Coronary artery (tissue), 2 donors: ENCODE measurements at regions not wholly inside any gene's neighbourhood (a gene's known extent, or its start where the extent isn't known, plus 50 kb on each side); places are given as distances from the start of the nearest gene placed in this dataset.

Experiments
- DNase-seq: peaks from one replicate; pipeline ENCODE4 v3.0.0-alpha.2; 2017; ENCODE audit warnings: low spot score
- H3K27ac ChIP-seq, 2 donors: fragments of 200-600 bp; sonication (generic); one replicate each; pipeline ENCODE4 v1.5.1; 2016 to 2019
- H3K4me3 ChIP-seq: fragments of 200-600 bp; sonication (generic); 2 replicates; pipeline ENCODE4 v1.5.1; 2016; ENCODE audit warnings: mild to moderate bottlenecking, moderate library complexity
- TF ChIP-seq, protein P1 (sequence below): fragments of 200-600 bp; sonication (generic); IDR thresholded peaks from one replicate; pipeline ENCODE4 v1.5.1; 2019; ENCODE audit warnings: antibody characterized with exemption

DNA sequence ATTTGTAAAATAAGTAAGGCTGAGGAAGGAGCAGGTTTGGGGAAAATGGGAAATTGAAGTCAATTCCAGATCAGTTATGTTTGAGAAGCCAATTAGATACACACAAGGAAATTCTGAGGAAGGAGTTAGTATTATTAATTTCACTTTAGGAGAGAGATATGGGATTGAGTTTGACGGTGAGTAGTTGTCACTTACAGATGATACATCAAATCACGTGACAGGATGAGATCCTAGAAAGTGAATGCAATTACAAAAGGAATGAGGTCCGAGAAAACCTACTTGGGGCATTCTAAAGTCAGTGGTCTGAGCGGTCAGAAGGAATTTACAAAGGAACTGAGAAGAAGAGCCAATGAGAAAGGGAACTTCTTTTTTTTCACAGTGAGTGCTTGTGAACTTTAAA is 364.3 kb upstream of the TMEM229A start:
- no peak overlapping the region for H3K27ac ChIP-seq
- H3K4me3 ChIP-seq, result no peak overlapping the region
- TF ChIP-seq, protein P1, sequence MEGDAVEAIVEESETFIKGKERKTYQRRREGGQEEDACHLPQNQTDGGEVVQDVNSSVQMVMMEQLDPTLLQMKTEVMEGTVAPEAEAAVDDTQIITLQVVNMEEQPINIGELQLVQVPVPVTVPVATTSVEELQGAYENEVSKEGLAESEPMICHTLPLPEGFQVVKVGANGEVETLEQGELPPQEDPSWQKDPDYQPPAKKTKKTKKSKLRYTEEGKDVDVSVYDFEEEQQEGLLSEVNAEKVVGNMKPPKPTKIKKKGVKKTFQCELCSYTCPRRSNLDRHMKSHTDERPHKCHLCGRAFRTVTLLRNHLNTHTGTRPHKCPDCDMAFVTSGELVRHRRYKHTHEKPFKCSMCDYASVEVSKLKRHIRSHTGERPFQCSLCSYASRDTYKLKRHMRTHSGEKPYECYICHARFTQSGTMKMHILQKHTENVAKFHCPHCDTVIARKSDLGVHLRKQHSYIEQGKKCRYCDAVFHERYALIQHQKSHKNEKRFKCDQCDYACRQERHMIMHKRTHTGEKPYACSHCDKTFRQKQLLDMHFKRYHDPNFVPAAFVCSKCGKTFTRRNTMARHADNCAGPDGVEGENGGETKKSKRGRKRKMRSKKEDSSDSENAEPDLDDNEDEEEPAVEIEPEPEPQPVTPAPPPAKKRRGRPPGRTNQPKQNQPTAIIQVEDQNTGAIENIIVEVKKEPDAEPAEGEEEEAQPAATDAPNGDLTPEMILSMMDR, result no peak
- no peak for DNase-seq

DNA sequence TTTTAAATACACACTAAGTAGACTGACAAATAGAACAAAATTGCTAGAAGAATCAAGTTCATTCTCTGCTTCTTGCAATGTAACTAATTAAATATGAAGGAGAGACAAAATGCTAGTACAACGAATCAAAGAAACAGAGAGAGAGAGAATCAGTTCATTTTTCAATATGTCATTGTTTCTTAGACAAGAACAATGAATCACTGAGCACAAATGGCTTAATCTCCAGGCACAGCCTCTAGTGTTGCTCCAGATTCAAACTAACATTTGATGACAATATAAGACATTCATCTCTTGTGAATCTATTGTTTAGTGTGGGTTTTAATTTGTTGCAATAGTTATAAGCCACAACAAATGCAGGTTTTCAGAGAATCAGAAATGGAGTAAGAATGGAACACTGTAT is 357.4 kb upstream of the TMEM229A start:
- H3K4me3 ChIP-seq, result no peak overlapping the region
- TF ChIP-seq, protein P1, result no peak
- no peak overlapping the region for H3K27ac ChIP-seq

DNA sequence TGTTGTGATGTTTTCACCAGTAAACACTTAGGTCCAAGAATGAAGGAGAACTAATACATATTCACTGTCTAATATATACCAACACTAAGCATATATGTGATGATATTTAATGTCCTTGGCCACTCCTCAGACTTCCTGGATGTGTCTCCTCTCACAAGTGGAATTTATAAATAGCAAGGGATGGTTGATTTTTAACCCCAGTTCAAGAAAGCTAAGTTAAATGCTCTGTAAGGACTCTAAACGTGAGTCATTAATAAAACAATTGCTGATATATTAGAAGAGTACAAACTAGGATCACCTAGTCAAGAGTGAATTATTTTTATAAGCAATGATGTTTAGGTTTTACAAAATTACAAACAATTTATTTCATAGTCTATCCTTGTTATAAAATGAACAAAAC is 355.9 kb upstream of the TMEM229A start:
- DNase-seq, result no peak

More for the DNA sequence above, 357.4 kb upstream of the TMEM229A start:
- DNase-seq, result no peak

DNA sequence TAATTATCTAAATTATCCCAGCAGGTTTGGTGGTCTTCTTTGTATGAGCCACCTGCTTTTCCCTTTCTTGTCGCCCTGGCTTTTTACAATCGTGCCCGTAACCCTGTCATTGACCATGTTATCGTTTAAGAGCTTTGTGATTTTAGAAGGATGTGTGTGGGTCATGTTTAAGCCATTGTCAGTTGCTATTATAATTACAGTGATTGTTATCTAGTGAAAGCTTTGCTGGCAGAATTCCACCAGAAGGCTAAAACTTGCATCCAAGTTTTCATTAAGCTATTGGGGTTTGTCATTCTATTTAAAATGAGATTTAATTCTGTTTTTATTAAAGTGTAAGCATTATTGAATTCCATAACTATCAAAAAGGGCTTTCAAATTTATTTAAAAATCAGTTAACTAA is 354.2 kb upstream of the TMEM229A start:
- no peak overlapping the region for H3K27ac ChIP-seq
- DNase-seq, result no peak
- H3K4me3 ChIP-seq, result no peak overlapping the region
- TF ChIP-seq, protein P1, result no peak

More for the DNA sequence above, 355.9 kb upstream of the TMEM229A start:
- no peak overlapping the region for H3K4me3 ChIP-seq
- no peak overlapping the region for H3K27ac ChIP-seq
- TF ChIP-seq, protein P1, result no peak

DNA sequence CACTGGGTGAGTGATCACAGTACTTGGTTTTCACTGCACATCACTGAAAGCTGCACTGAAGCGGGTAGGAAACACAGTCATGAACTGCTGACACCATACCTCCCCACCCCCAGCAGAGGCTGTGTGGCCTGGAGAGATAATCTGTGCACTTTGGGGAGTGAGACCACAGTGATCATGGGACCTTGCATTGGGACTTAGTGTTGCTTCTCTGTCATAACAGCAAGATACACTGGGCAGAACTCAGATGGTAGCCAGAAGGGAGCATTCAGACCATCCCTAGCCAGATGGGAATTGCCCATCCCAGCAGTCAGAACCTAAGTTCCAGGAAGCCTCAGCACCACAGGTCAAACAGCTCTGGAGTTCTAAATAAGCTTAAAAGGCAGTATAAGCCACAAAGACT is 346.4 kb upstream of the TMEM229A start:
- TF ChIP-seq, protein P1, result no peak
- H3K4me3 ChIP-seq, result no peak overlapping the region
- DNase-seq, result no peak
- no peak overlapping the region for H3K27ac ChIP-seq

DNA sequence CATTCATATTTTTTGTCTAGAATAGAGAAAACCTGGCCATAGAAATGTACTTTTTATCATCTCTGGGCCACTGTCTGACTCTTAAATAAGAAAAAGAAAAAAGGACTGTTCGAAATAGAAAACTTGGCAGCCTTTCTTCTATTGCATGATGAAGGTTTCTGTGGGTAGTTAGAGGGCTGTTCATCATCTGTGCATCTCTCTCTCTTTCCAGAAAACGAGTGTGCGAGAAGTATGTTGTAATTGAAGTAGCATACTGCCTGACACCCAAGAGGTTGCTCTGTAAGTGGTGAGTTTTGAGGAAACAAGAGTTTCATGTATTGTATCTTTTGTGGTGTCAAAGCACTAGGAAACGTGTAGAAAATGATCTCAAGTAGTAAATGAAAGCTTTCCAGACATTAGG is 343.2 kb upstream of the TMEM229A start:
- Histone ChIP-seq H3K4me3 (no peak overlapping the region), H3K27ac (no peak overlapping the region)
- TF ChIP-seq, protein P1, result no peak
- no peak for DNase-seq

DNA sequence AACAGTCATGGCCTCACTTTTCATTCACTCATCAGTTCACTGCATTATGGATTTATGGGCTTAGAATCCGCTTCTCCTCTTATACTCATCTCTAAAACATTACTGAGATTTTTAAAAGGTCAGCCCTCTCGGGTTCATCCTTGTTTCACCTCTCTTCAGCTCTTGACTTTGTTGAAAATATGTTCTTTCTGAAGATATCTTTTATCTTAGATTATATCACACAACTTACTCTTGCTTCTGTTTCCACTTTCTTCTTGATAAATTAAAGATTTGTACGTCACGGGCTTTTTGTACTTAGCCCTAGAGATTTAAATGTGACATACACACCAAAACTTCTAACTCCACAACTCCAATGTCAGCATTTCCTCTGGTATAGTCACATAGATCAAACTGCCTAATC is 342.5 kb upstream of the TMEM229A start:
- no peak overlapping the region for H3K4me3 ChIP-seq
- no peak overlapping the region for H3K27ac ChIP-seq
- no peak for DNase-seq
- TF ChIP-seq, protein P1, result no peak
